ENCODE measurements at regions not wholly inside any gene's neighbourhood (a gene's known extent, or its start where the extent isn't known, plus 50 kb on each side); places are given as distances from the start of the nearest gene placed in this dataset.

DNA sequence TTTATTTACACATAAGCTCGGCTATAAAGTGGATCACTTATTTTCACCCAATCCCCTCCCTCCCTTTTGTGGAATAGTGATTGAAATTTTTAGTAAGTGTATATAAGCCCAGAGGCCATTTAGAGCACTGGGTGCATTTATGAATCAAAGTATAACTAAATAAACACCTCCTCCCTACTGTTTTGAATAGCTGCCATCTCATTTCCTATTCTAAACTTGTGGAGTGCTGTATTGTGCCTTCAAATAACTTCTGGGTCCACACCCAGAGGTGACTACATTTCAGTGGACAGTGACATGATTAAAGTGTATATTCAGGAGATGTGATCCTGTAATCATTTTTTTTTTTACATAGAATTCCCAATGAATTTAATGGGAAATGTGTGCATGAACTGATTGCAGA, 104.9 kb downstream of the TEX13C start:
- H3K27ac ChIP-seq, result no peak overlapping the region
- no peaks in the 10 kb centered on the region for H3K27me3 ChIP-seq
- DNase-seq (no peak), ATAC-seq (ENCODE audit: low FRiP score in 2 of 2) (no peak)
- H3K9me3 ChIP-seq, result no peaks in the 10 kb centered on the region
- TF ChIP-seq POLR2A (IDR thresholded peaks at IDR 0.05) (no peak), EP300 (IDR thresholded peaks at IDR 0.05) (no peak), POLR2AphosphoS5 (IDR thresholded peaks at IDR 0.05) (no peak)
- TF ChIP-seq, protein P1, sequence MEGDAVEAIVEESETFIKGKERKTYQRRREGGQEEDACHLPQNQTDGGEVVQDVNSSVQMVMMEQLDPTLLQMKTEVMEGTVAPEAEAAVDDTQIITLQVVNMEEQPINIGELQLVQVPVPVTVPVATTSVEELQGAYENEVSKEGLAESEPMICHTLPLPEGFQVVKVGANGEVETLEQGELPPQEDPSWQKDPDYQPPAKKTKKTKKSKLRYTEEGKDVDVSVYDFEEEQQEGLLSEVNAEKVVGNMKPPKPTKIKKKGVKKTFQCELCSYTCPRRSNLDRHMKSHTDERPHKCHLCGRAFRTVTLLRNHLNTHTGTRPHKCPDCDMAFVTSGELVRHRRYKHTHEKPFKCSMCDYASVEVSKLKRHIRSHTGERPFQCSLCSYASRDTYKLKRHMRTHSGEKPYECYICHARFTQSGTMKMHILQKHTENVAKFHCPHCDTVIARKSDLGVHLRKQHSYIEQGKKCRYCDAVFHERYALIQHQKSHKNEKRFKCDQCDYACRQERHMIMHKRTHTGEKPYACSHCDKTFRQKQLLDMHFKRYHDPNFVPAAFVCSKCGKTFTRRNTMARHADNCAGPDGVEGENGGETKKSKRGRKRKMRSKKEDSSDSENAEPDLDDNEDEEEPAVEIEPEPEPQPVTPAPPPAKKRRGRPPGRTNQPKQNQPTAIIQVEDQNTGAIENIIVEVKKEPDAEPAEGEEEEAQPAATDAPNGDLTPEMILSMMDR (IDR thresholded peaks at IDR 0.05), result no peak
- H3K36me3 ChIP-seq, result no peaks in the 10 kb centered on the region
- no peak overlapping the region for H3K4me3 ChIP-seq
- no peaks in the 10 kb centered on the region for H3K4me1 ChIP-seq
- WGBS, 2 donors, result 46 to 70% methylated on average over 1 of the region's 1 CpG

DNA sequence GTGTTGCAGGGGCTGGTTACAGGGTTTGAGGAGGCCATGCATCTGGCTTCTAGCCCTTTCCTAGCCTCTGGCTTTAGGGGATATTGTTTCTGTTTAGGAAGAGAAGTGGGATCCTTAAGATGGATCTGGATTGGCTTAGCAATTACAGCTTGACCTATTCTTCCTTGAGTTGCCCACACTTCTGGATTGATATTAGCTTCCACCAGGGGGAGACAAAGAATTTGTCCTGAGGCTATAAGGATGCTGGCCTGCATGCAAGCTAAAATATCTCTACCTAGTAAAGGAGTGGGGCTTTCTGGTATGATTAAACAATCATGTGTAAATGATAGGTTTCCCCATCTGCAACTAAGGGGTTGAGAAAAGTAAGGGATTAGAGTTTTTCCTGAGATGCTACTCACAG, 117.2 kb downstream of the TEX13C start:
- H3K4me3 ChIP-seq, result no peak overlapping the region
- ATAC-seq (ENCODE audit: low FRiP score in 2 of 2) (no peak), DNase-seq (no peak)
- no peak overlapping the region for H3K27ac ChIP-seq
- no peaks in the 10 kb centered on the region for H3K9me3 ChIP-seq
- TF ChIP-seq EP300 (IDR thresholded peaks at IDR 0.05) (no peak), POLR2AphosphoS5 (IDR thresholded peaks at IDR 0.05) (no peak), POLR2A (IDR thresholded peaks at IDR 0.05) (no peak)
- TF ChIP-seq, protein P1 (IDR thresholded peaks at IDR 0.05), result peak in 4 of 6 experiments; percentile 18 to 26 (median 22)
- no peaks in the 10 kb centered on the region for H3K4me1 ChIP-seq
- no peaks in the 10 kb centered on the region for H3K27me3 ChIP-seq
- H3K36me3 ChIP-seq, result no peaks in the 10 kb centered on the region

DNA sequence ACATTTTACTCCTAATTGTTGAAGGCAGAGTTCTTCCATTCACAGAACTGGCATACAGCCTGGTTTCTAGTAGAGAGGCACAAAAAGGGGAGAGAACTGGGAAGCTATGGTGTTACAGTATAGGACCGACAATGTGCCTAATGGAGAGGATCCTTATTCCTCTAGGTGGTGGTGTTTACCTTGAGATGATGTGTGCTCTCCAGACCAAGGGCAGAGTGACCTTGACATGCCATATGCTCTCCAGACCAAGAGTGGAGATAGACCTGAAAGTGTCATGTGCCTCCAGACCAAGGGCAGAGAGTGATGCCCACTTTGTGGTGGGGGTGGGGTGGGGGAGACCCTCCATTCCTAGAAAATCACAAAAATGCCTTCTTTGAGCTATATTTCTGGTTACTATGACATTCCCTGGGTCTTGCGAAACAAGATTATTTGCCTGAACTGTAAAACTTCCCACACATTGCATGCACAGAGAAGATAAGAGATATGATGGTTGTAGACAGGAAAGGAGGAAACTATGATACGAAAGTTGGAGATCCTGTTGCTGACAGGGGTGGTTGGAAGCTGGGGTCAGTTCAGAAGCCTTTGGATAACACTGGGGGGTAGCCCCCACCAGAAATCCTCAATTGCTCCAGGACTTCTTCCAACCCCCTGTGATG, 119.7 kb downstream of the TEX13C start:
- Histone ChIP-seq H3K27me3 (no peaks in the 10 kb centered on the region), H3K9me3 (no peaks in the 10 kb centered on the region), H3K4me3 (no peak overlapping the region), H3K4me1 (no peaks in the 10 kb centered on the region), H3K27ac (no peak overlapping the region), H3K36me3 (no peaks in the 10 kb centered on the region)
- ATAC-seq (ENCODE audit: low FRiP score in 2 of 2) (no peak), DNase-seq (no peak)
- no peak for TF ChIP-seq POLR2A (IDR thresholded peaks at IDR 0.05)
- no peak for TF ChIP-seq POLR2AphosphoS5 (IDR thresholded peaks at IDR 0.05)
- no peak for TF ChIP-seq EP300 (IDR thresholded peaks at IDR 0.05)
- WGBS, 2 donors, result 54 to 68% methylated on average over 3 of the region's 3 CpGs

DNA sequence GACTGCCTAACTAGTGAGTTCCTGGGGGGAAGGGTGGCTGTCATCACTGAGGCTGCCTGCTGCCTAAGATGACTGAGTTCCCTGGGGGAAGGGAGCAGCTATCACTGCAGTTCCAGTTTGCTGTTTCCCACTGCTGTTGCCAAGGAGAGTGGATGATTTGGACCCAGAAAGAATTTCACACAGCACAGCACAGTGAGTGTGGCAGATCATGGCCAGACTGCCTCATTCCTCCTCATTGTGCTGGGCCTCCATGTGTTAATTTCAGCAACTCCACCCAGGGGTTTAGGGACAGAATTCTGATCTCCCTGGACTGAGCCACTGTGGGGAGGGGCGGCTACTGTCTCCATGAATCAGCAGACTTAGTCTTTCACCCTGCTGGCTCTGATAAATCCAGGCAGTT, 125.0 kb downstream of the TEX13C start:
- Histone ChIP-seq H3K27ac (no peak overlapping the region), H3K36me3 (no peaks in the 10 kb centered on the region), H3K4me3 (no peak overlapping the region), H3K4me1 (no peaks in the 10 kb centered on the region), H3K27me3 (no peaks in the 10 kb centered on the region), H3K9me3 (no peaks in the 10 kb centered on the region)
- ATAC-seq (ENCODE audit: low FRiP score in 2 of 2) (no peak), DNase-seq (no peak)
- TF ChIP-seq, protein P1 (IDR thresholded peaks at IDR 0.05), result no peak
- TF ChIP-seq POLR2A (IDR thresholded peaks at IDR 0.05), result no peak
- TF ChIP-seq POLR2AphosphoS5 (IDR thresholded peaks at IDR 0.05), result no peak
- TF ChIP-seq EP300 (IDR thresholded peaks at IDR 0.05), result no peak
- 42 to 80% methylated on average over 1 of the region's 1 CpG for WGBS, 2 donors

- DNase-seq, result no peak
- Histone ChIP-seq H3K27me3 (no peaks in the 10 kb centered on the region), H3K36me3 (no peaks in the 10 kb centered on the region), H3K4me1 (no peaks in the 10 kb centered on the region), H3K9me3 (no peaks in the 10 kb centered on the region), H3K27ac (no peak overlapping the region), H3K4me3 (no peak overlapping the region)
- no peak for ATAC-seq (ENCODE audit: low FRiP score in 2 of 2)
- TF ChIP-seq POLR2A (IDR thresholded peaks at IDR 0.05), result no peak
- TF ChIP-seq, protein P1 (IDR thresholded peaks at IDR 0.05), result no peak
Measured at GRCh38 chrX:125475482-125475881, 155.8 kb downstream of the TEX13C start.
